ENCODE measurements at regions not wholly inside any gene's neighbourhood (a gene's known extent, or its start where the extent isn't known, plus 50 kb on each side); places are given as distances from the start of the nearest gene placed in this dataset.

- TF ChIP-seq RXRA (IDR thresholded peaks at IDR 0.05; ENCODE audit: insufficient read depth, low read depth, low read length), result no peak
These were observed 483.4 kb downstream of the PRKD1 start (continued) for GRCh38 chr14:29444216-29444615.

DNA sequence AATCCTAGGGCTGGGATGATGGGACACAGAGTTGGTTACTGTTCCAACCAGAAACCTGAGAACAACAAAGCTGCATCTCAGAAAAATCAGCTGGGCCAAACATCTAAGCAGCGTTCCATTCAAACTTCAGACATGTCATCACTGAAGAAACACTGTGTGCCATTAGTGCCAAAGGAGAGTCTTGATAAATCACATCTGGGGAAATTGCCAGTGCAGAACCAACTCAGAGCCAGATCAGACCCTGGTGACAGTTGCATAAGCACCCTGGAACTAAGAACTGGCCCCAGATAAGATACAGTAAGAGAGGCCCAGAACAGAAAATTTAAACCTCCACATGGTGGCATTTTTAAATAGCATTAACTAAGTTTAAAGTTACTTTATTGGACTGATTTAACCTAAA, 482.8 kb downstream of the PRKD1 start:
- WGBS, 2 experiments (ENCODE audit: extremely low coverage in 1 of 2, insufficient coverage in 1 of 2, insufficient read length in 1 of 2, insufficient replicate concordance in 2 of 2, low coverage in 1 of 2, low lambda C conversion rate in 2 of 2, missing lambda C conversion rate in 1 of 2), result 100% methylated on average over 1 of the region's 1 CpG; no CpG with 5 or more reads in 1 of the 2 experiments
- no peak overlapping the region for H3K56ac ChIP-seq (replicated peaks; ENCODE audit: insufficient read length, low read depth, low read length)
- CTCF ChIA-PET (ENCODE audit: partially characterized antibody), result no interaction called here
- TF ChIP-seq FOSL1 (IDR thresholded peaks at IDR 0.05; ENCODE audit: insufficient read depth, low read depth, low read length), result no peak
- TF ChIP-seq ZNF274 (IDR thresholded peaks at IDR 0.05; ENCODE audit: borderline replicate concordance, extremely low read depth, low read length), result no peak
- no peak for TF ChIP-seq HDAC6 (IDR thresholded peaks at IDR 0.05; ENCODE audit: low read depth, low read length)
- no peak for TF ChIP-seq SP4 (IDR thresholded peaks at IDR 0.05; ENCODE audit: low read length)
- TF ChIP-seq CHD2 (IDR thresholded peaks at IDR 0.05; ENCODE audit: low read length), result no peak
- no peak for TF ChIP-seq POLR2AphosphoS5 (IDR thresholded peaks at IDR 0.05; ENCODE audit: low read depth, low read length)
- no peak for TF ChIP-seq ATF3 (IDR thresholded peaks at IDR 0.05; ENCODE audit: insufficient read depth, low read depth, low read length)
- TF ChIP-seq TEAD4 (IDR thresholded peaks at IDR 0.05; ENCODE audit: low read depth, low read length), result no peak
- TF ChIP-seq HDAC2 (IDR thresholded peaks at IDR 0.05; ENCODE audit: borderline replicate concordance in 1 of 2, low read depth in 2 of 2, low read length in 2 of 2), result no peak
- TF ChIP-seq CEBPB (IDR thresholded peaks at IDR 0.05; ENCODE audit: low read depth, low read length), result no peak
- no peak for TF ChIP-seq MAFK (IDR thresholded peaks at IDR 0.05; ENCODE audit: low read depth, low read length)
- TF ChIP-seq PHF8 (conservative IDR thresholded peaks at IDR 0.05; ENCODE audit: low read depth, low read length), result no peak
- TF ChIP-seq YY1 (IDR thresholded peaks at IDR 0.05; ENCODE audit: low read depth, low read length), result no peak

More for the DNA sequence above, 482.8 kb downstream of the PRKD1 start:
- Histone ChIP-seq H3K9ac (replicated peaks in 1 of 4; ENCODE audit: extremely low read depth in 1 of 4, low read depth in 3 of 4, low read length in 3 of 4) (no peak overlapping the region), H3K27ac (ENCODE audit: low read depth, low read length) (no peak overlapping the region), H2BK120ac (replicated peaks; ENCODE audit: low read depth, low read length) (no peak overlapping the region), H4K8ac (ENCODE audit: extremely low read depth, insufficient read depth, low read length) (no peak overlapping the region), H3K79me2 (ENCODE audit: control insufficient read depth in 1 of 2, insufficient read depth in 2 of 2, low read length in 2 of 2) (no peaks in the 10 kb centered on the region), H3K23ac (ENCODE audit: insufficient read length) (no peak overlapping the region), H2AFZ (ENCODE audit: low read length) (no peak overlapping the region), H3K27me3 (replicated peaks in 1 of 4; ENCODE audit: control insufficient read depth in 3 of 4, extremely low read depth in 1 of 4, insufficient read depth in 3 of 4, low read length in 3 of 4) (no peaks in the 10 kb centered on the region), H4K20me1 (replicated peaks in 1 of 2; ENCODE audit: control insufficient read depth in 1 of 2, insufficient read depth in 2 of 2, low read length in 2 of 2) (no peaks in the 10 kb centered on the region), H2BK20ac (ENCODE audit: low read length) (no peak overlapping the region), H3K4ac (replicated peaks; ENCODE audit: insufficient read length, low read depth, low read length) (no peak overlapping the region), H3K79me1 (ENCODE audit: low read depth, low read length) (no peaks in the 10 kb centered on the region), H3K4me3 (ENCODE audit: extremely low read depth in 1 of 4, insufficient read depth in 2 of 4, low read depth in 3 of 4, low read length in 4 of 4) (no peak overlapping the region), H3K36me3 (ENCODE audit: control insufficient read depth in 2 of 4, insufficient read depth in 4 of 4, low read length in 3 of 4) (no peaks in the 10 kb centered on the region), H3K18ac (ENCODE audit: extremely low read depth, low read length) (no peak overlapping the region), H3K9me3 (ENCODE audit: insufficient read depth in 2 of 2, low read depth in 1 of 2, low read length in 1 of 2) (no peaks in the 10 kb centered on the region; a peak in 1 of 4 replicates), H3K4me1 (replicated peaks in 1 of 4; ENCODE audit: control insufficient read depth in 3 of 4, insufficient read depth in 4 of 4, low read length in 3 of 4) (no peaks in the 10 kb centered on the region), H2BK5ac (ENCODE audit: low read depth, low read length) (no peak overlapping the region), H3K14ac (ENCODE audit: insufficient read length) (no peak overlapping the region), H2BK15ac (ENCODE audit: low read length) (no peak overlapping the region), H2AK5ac (ENCODE audit: low read depth, low read length) (no peak overlapping the region), H3K23me2 (ENCODE audit: low read depth, low read length) (no peaks in the 10 kb centered on the region), H3K4me2 (ENCODE audit: insufficient read depth in 1 of 2, low read depth in 2 of 2, low read length in 2 of 2) (no peak overlapping the region), H4K5ac (ENCODE audit: insufficient read length, low read depth, low read length) (no peak overlapping the region), H4K91ac (replicated peaks; ENCODE audit: insufficient read length, low read length) (no peak overlapping the region), H2BK12ac (ENCODE audit: low read depth, low read length) (no peak overlapping the region)
- DNase-seq (ENCODE audit: low read depth in 1 of 2, low spot score in 2 of 2) (no peak), FAIRE-seq (no peak)
- POLR2A ChIA-PET (ENCODE audit: partially characterized antibody), result no interaction called here
